ENCODE measurements at regions not wholly inside any gene's neighbourhood (a gene's known extent, or its start where the extent isn't known, plus 50 kb on each side); places are given as distances from the start of the nearest gene placed in this dataset.

- no peaks in the 10 kb centered on the region for H3K27me3 Mint-ChIP-seq
- H3K9ac ChIP-seq (ENCODE audit: low read length), result no peak overlapping the region
- intact Hi-C loops (cut with micrococcal nuclease), result no loop called here
- no peaks in the 10 kb centered on the region for H3K79me2 ChIP-seq (ENCODE audit: control insufficient read depth, insufficient read depth, low read length)
- no peak overlapping the region for H3K4me3 ChIP-seq (ENCODE audit: control extremely low read depth in 1 of 5, extremely low read depth in 1 of 5, insufficient read depth in 1 of 5, low read depth in 2 of 5, low read length in 4 of 5)
- H4K20me1 ChIP-seq (ENCODE audit: control insufficient read depth, insufficient read depth, low read length, poor library complexity, severe bottlenecking), result no peaks in the 10 kb centered on the region
- 71% methylated on average over 1 of the region's 5 CpGs for WGBS (ENCODE audit: insufficient coverage)
- H3K4me3 Mint-ChIP-seq, result no peak overlapping the region
- H3K9me3 Mint-ChIP-seq (ENCODE audit: insufficient read depth), result peaks cover 2% of the 10 kb centered on the region
- no peak for DNase-seq
- no peak overlapping the region for H3K27ac Mint-ChIP-seq
- CTCF ChIA-PET, result no interaction called here
- no peaks in the 10 kb centered on the region for H3K4me1 ChIP-seq (ENCODE audit: control insufficient read depth in 2 of 2, insufficient read depth in 2 of 2, low read length in 2 of 2)
- no peak for ATAC-seq (ENCODE audit: low read depth)
- POLR2A ChIA-PET, result no interaction called here
- no peak overlapping the region for H2AFZ ChIP-seq (ENCODE audit: insufficient read depth, low read depth, low read length, poor library complexity, severe bottlenecking)
- no peaks in the 10 kb centered on the region for H3K36me3 ChIP-seq (replicated peaks in 1 of 2; ENCODE audit: control extremely low read depth in 1 of 2, control insufficient read depth in 1 of 2, extremely low read depth in 1 of 2, insufficient read depth in 2 of 2, low read length in 1 of 2)
- no peak overlapping the region for H3K4me2 ChIP-seq (replicated peaks; ENCODE audit: low read depth, low read length, poor library complexity, severe bottlenecking)
- no peak for TF ChIP-seq EZH2 (IDR thresholded peaks at IDR 0.05; ENCODE audit: borderline replicate concordance, insufficient read depth, low read depth, low read length, poor library complexity, severe bottlenecking)
- TF ChIP-seq, protein P1, sequence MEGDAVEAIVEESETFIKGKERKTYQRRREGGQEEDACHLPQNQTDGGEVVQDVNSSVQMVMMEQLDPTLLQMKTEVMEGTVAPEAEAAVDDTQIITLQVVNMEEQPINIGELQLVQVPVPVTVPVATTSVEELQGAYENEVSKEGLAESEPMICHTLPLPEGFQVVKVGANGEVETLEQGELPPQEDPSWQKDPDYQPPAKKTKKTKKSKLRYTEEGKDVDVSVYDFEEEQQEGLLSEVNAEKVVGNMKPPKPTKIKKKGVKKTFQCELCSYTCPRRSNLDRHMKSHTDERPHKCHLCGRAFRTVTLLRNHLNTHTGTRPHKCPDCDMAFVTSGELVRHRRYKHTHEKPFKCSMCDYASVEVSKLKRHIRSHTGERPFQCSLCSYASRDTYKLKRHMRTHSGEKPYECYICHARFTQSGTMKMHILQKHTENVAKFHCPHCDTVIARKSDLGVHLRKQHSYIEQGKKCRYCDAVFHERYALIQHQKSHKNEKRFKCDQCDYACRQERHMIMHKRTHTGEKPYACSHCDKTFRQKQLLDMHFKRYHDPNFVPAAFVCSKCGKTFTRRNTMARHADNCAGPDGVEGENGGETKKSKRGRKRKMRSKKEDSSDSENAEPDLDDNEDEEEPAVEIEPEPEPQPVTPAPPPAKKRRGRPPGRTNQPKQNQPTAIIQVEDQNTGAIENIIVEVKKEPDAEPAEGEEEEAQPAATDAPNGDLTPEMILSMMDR (IDR thresholded peaks at IDR 0.05), result no peak
- peaks cover 0 to 4% (median 0%) of the 10 kb centered on the region in 3 donors for H3K9me3 ChIP-seq (ENCODE audit: control extremely low read depth in 1 of 3, control insufficient read depth in 2 of 3, insufficient read depth in 1 of 3, low read length in 2 of 3)
- H3K4me1 Mint-ChIP-seq, result no peaks in the 10 kb centered on the region
- H3K27ac ChIP-seq (ENCODE audit: low read length in 2 of 2), result no peak overlapping the region
- no peaks in the 10 kb centered on the region for H3K27me3 ChIP-seq (replicated peaks in 1 of 4; ENCODE audit: control extremely low read depth in 1 of 4, control insufficient read depth in 3 of 4, insufficient read depth in 4 of 4, low read length in 3 of 4)
These were observed 301.7 kb upstream of the N4BP1 start for GRCh38 chr16:48911700-48912099.

- Histone ChIP-seq H3K27me3 (replicated peaks in 1 of 4; ENCODE audit: control extremely low read depth in 1 of 4, control insufficient read depth in 3 of 4, insufficient read depth in 4 of 4, low read length in 3 of 4) (no peaks in the 10 kb centered on the region), H3K36me3 (replicated peaks in 1 of 2; ENCODE audit: control extremely low read depth in 1 of 2, control insufficient read depth in 1 of 2, extremely low read depth in 1 of 2, insufficient read depth in 2 of 2, low read length in 1 of 2) (no peaks in the 10 kb centered on the region), H3K9ac (ENCODE audit: low read length) (no peak overlapping the region), H3K79me2 (ENCODE audit: control insufficient read depth, insufficient read depth, low read length) (no peaks in the 10 kb centered on the region), H3K4me2 (replicated peaks; ENCODE audit: low read depth, low read length, poor library complexity, severe bottlenecking) (no peak overlapping the region), H4K20me1 (ENCODE audit: control insufficient read depth, insufficient read depth, low read length, poor library complexity, severe bottlenecking) (no peaks in the 10 kb centered on the region), H3K4me1 (ENCODE audit: control insufficient read depth in 2 of 2, insufficient read depth in 2 of 2, low read length in 2 of 2) (no peaks in the 10 kb centered on the region), H3K4me3 (ENCODE audit: control extremely low read depth in 1 of 5, extremely low read depth in 1 of 5, insufficient read depth in 1 of 5, low read depth in 2 of 5, low read length in 4 of 5) (no peak overlapping the region), H3K27ac (ENCODE audit: low read length in 2 of 2) (no peak overlapping the region), H3K9me3 (ENCODE audit: control extremely low read depth in 1 of 3, control insufficient read depth in 2 of 3, insufficient read depth in 1 of 3, low read length in 2 of 3) (peaks cover 0 to 10% (median 0%) of the 10 kb centered on the region in 3 donors), H2AFZ (ENCODE audit: insufficient read depth, low read depth, low read length, poor library complexity, severe bottlenecking) (no peak overlapping the region)
- Mint-ChIP-seq H3K9me3 (ENCODE audit: insufficient read depth) (no peaks in the 10 kb centered on the region), H3K27me3 (no peaks in the 10 kb centered on the region), H3K27ac (no peak overlapping the region), H3K4me1 (no peaks in the 10 kb centered on the region), H3K4me3 (no peak overlapping the region)
- TF ChIP-seq, protein P1 (IDR thresholded peaks at IDR 0.05), result no peak
- no peak for TF ChIP-seq EZH2 (IDR thresholded peaks at IDR 0.05; ENCODE audit: borderline replicate concordance, insufficient read depth, low read depth, low read length, poor library complexity, severe bottlenecking)
- CTCF ChIA-PET, result no interaction called here
- POLR2A ChIA-PET, result no interaction called here
- ATAC-seq (ENCODE audit: low read depth), result no peak
- no CpG with 5 or more reads among the region's 3 CpGs for WGBS (ENCODE audit: insufficient coverage)
- no peak for DNase-seq
- intact Hi-C loops (cut with micrococcal nuclease), result no loop called here
These were observed 300.2 kb upstream of the N4BP1 start for GRCh38 chr16:48910214-48910613.

All from B cell (primary cell).